ENCODE measurements at regions not wholly inside any gene's neighbourhood (a gene's known extent, or its start where the extent isn't known, plus 50 kb on each side); places are given as distances from the start of the nearest gene placed in this dataset.

DNA sequence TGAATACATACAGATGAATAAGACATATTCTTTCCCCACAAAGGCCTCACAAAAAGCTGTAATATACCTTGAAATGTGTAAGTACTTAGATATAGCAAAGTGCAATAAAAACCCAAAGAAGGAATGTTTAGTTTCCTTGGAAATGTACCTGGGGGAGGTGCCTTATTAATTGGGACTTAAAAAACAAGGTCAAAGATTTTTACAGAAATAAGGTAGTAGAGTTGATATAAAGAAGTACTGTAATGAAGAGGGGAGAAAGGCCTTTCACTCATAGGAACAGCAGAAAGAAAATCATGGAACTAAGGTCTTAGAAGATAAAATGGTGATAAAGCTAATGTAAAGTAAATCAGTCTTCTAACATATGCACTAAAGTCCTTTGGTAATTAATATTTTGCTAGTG lies 153.9 kb upstream of the B3GALT2 start:
- H3K27me3 ChIP-seq (ENCODE audit: insufficient read depth, low read length), result no peaks in the 10 kb centered on the region
- TF ChIP-seq, protein P1, sequence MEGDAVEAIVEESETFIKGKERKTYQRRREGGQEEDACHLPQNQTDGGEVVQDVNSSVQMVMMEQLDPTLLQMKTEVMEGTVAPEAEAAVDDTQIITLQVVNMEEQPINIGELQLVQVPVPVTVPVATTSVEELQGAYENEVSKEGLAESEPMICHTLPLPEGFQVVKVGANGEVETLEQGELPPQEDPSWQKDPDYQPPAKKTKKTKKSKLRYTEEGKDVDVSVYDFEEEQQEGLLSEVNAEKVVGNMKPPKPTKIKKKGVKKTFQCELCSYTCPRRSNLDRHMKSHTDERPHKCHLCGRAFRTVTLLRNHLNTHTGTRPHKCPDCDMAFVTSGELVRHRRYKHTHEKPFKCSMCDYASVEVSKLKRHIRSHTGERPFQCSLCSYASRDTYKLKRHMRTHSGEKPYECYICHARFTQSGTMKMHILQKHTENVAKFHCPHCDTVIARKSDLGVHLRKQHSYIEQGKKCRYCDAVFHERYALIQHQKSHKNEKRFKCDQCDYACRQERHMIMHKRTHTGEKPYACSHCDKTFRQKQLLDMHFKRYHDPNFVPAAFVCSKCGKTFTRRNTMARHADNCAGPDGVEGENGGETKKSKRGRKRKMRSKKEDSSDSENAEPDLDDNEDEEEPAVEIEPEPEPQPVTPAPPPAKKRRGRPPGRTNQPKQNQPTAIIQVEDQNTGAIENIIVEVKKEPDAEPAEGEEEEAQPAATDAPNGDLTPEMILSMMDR (IDR thresholded peaks at IDR 0.05; ENCODE audit: low read length), result no peak
- no peak for TF ChIP-seq EZH2 (IDR thresholded peaks at IDR 0.05; ENCODE audit: borderline replicate concordance, low read length)
- no peak overlapping the region for H3K27ac ChIP-seq (ENCODE audit: low read depth, low read length, poor library complexity, severe bottlenecking)
- H3K4me3 ChIP-seq (ENCODE audit: low read depth, low read length, poor library complexity, severe bottlenecking), result no peak overlapping the region
- no peaks in the 10 kb centered on the region for H3K9me3 ChIP-seq (ENCODE audit: low read length)
- peaks cover 6% of the 10 kb centered on the region for H3K4me1 ChIP-seq (ENCODE audit: insufficient read depth, low read length, severe bottlenecking)
- no peak overlapping the region for H3K9ac ChIP-seq (ENCODE audit: low read length)
- no peaks in the 10 kb centered on the region for H3K9me2 ChIP-seq (ENCODE audit: low read depth, low read length)
- H3K4me2 ChIP-seq (ENCODE audit: low read length), result no peak overlapping the region
- H3F3A ChIP-seq (ENCODE audit: insufficient read depth, low read length), result no peaks in the 10 kb centered on the region
- H3K79me2 ChIP-seq (ENCODE audit: insufficient read depth, low read length), result no peaks in the 10 kb centered on the region
- H3K36me3 ChIP-seq (ENCODE audit: insufficient read depth, low read length), result no peaks in the 10 kb centered on the region
- no peaks in the 10 kb centered on the region for H4K20me1 ChIP-seq (ENCODE audit: insufficient read depth, low read length)
- H2AFZ ChIP-seq (ENCODE audit: low read length), result no peak overlapping the region

GRCh38 chr1:193339401-193339800 lies 153.0 kb upstream of the B3GALT2 start:
- Histone ChIP-seq H3F3A (ENCODE audit: insufficient read depth, low read length) (no peaks in the 10 kb centered on the region), H3K4me2 (ENCODE audit: low read length) (no peak overlapping the region), H3K9ac (ENCODE audit: low read length) (no peak overlapping the region), H3K27me3 (ENCODE audit: insufficient read depth, low read length) (no peaks in the 10 kb centered on the region), H3K9me2 (ENCODE audit: low read depth, low read length) (no peaks in the 10 kb centered on the region), H3K27ac (ENCODE audit: low read depth, low read length, poor library complexity, severe bottlenecking) (no peak overlapping the region), H3K79me2 (ENCODE audit: insufficient read depth, low read length) (no peaks in the 10 kb centered on the region), H3K4me1 (ENCODE audit: insufficient read depth, low read length, severe bottlenecking) (peaks cover 2% of the 10 kb centered on the region), H3K9me3 (ENCODE audit: low read length) (no peaks in the 10 kb centered on the region), H4K20me1 (ENCODE audit: insufficient read depth, low read length) (no peaks in the 10 kb centered on the region), H3K36me3 (ENCODE audit: insufficient read depth, low read length) (no peaks in the 10 kb centered on the region), H3K4me3 (ENCODE audit: low read depth, low read length, poor library complexity, severe bottlenecking) (no peak overlapping the region), H2AFZ (ENCODE audit: low read length) (no peak overlapping the region)
- no peak for TF ChIP-seq EZH2 (IDR thresholded peaks at IDR 0.05; ENCODE audit: borderline replicate concordance, low read length)
- TF ChIP-seq, protein P1 (IDR thresholded peaks at IDR 0.05; ENCODE audit: low read length), result no peak

DNA sequence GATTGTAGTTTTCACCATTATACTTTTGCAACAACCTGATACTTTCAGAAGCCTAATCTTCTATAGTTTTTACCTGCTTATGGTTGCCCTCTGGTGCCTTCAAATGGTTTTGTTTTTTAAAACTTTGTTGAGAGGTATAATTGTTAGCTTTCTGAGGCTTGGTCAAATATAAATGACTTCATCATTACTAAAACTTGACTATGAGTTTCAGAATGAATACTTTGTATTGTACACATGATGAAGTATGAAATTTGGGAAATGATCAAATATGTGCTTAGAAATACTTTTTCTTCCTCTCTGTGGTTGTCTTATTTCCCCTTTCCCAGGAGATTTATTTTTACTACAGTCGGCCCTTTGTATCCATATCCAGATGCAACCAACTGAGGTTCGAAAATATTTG lies 151.8 kb upstream of the B3GALT2 start:
- TF ChIP-seq, protein P1 (IDR thresholded peaks at IDR 0.05; ENCODE audit: low read length), result peak; percentile 40
- no peak for TF ChIP-seq EZH2 (IDR thresholded peaks at IDR 0.05; ENCODE audit: borderline replicate concordance, low read length)
- H3F3A ChIP-seq (ENCODE audit: insufficient read depth, low read length), result no peaks in the 10 kb centered on the region
- no peak overlapping the region for H3K27ac ChIP-seq (ENCODE audit: low read depth, low read length, poor library complexity, severe bottlenecking)
- H3K9me3 ChIP-seq (ENCODE audit: low read length), result peaks cover 6% of the 10 kb centered on the region
- H3K9me2 ChIP-seq (ENCODE audit: low read depth, low read length), result no peaks in the 10 kb centered on the region
- H3K79me2 ChIP-seq (ENCODE audit: insufficient read depth, low read length), result no peaks in the 10 kb centered on the region
- H2AFZ ChIP-seq (ENCODE audit: low read length), result no peak overlapping the region
- H3K4me3 ChIP-seq (ENCODE audit: low read depth, low read length, poor library complexity, severe bottlenecking), result no peak overlapping the region
- no peaks in the 10 kb centered on the region; the same call in 1 of the 2 replicates for H3K36me3 ChIP-seq (ENCODE audit: insufficient read depth, low read length)
- H3K4me2 ChIP-seq (ENCODE audit: low read length), result no peak overlapping the region
- H3K4me1 ChIP-seq (ENCODE audit: insufficient read depth, low read length, severe bottlenecking), result no peaks in the 10 kb centered on the region
- H3K9ac ChIP-seq (ENCODE audit: low read length), result no peak overlapping the region
- H4K20me1 ChIP-seq (ENCODE audit: insufficient read depth, low read length), result no peaks in the 10 kb centered on the region
- no peaks in the 10 kb centered on the region for H3K27me3 ChIP-seq (ENCODE audit: insufficient read depth, low read length)
